ENCODE measurements at regions not wholly inside any gene's neighbourhood (a gene's known extent, or its start where the extent isn't known, plus 50 kb on each side); places are given as distances from the start of the nearest gene placed in this dataset.

DNA sequence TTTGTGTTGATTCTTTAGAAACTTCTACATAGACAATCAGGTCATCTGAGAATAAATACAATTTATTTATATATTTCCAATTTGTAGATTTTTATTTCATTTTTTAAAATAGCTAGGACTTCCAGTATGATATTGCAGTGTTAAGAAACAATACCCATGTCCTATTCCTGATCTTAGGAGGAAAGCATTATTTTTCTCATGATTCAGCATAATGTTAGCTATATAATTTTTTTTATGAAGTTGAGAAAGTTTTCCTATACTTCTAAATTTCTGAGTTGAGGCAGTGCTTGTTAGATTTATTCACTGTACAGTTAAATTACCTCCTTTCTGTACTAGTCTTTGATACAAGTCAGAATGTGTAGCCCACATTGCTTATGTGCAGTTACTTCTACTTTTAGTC lies 595.7 kb upstream of the HS6ST1 start:
- Histone ChIP-seq H3K27me3 (ENCODE audit: insufficient read depth, poor library complexity, severe bottlenecking) (no peaks in the 10 kb centered on the region), H3K4me1 (ENCODE audit: insufficient read depth, poor library complexity, severe bottlenecking) (no peaks in the 10 kb centered on the region), H3K27ac (ENCODE audit: poor library complexity, severe bottlenecking) (no peak overlapping the region), H3K4me3 (ENCODE audit: severe bottlenecking) (no peak overlapping the region), H3K36me3 (ENCODE audit: low read depth) (no peaks in the 10 kb centered on the region), H3K9me3 (ENCODE audit: severe bottlenecking) (peaks cover 2% of the 10 kb centered on the region)
- TF ChIP-seq, protein P1, sequence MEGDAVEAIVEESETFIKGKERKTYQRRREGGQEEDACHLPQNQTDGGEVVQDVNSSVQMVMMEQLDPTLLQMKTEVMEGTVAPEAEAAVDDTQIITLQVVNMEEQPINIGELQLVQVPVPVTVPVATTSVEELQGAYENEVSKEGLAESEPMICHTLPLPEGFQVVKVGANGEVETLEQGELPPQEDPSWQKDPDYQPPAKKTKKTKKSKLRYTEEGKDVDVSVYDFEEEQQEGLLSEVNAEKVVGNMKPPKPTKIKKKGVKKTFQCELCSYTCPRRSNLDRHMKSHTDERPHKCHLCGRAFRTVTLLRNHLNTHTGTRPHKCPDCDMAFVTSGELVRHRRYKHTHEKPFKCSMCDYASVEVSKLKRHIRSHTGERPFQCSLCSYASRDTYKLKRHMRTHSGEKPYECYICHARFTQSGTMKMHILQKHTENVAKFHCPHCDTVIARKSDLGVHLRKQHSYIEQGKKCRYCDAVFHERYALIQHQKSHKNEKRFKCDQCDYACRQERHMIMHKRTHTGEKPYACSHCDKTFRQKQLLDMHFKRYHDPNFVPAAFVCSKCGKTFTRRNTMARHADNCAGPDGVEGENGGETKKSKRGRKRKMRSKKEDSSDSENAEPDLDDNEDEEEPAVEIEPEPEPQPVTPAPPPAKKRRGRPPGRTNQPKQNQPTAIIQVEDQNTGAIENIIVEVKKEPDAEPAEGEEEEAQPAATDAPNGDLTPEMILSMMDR (IDR thresholded peaks at IDR 0.05; ENCODE audit: poor library complexity, severe bottlenecking), result no peak
- no peak for DNase-seq (ENCODE audit: low spot score)
- ATAC-seq (ENCODE audit: low read depth), result no peak

DNA sequence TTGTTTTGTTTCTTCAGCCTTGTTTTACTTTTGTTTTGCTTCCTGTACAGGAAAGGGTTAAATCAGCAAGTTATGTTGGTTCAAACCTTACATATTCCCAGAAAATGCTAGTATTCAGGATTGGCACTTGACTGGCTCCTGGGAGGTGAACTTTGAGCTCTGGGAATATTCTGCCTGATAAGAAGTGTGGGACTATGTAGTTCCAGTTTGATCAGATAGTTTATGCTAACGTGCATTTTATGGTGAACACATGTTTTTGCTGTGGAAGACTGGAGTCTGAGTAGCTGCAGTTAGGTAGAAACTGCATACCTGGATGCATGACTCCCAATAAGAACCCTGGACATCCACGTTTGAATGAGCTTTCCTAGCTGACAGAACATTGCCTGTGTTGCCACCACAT lies 603.1 kb upstream of the HS6ST1 start:
- no peaks in the 10 kb centered on the region for H3K27me3 ChIP-seq (ENCODE audit: insufficient read depth, poor library complexity, severe bottlenecking)
- TF ChIP-seq, protein P1 (IDR thresholded peaks at IDR 0.05; ENCODE audit: poor library complexity, severe bottlenecking), result no peak
- H3K4me3 ChIP-seq (ENCODE audit: severe bottlenecking), result no peak overlapping the region
- no peak overlapping the region for H3K27ac ChIP-seq (ENCODE audit: poor library complexity, severe bottlenecking)
- no peaks in the 10 kb centered on the region for H3K4me1 ChIP-seq (ENCODE audit: insufficient read depth, poor library complexity, severe bottlenecking)
- H3K36me3 ChIP-seq (ENCODE audit: low read depth), result no peaks in the 10 kb centered on the region
- H3K9me3 ChIP-seq (ENCODE audit: severe bottlenecking), result peaks cover 2% of the 10 kb centered on the region
- no peak for DNase-seq (ENCODE audit: low spot score)
- no peak for ATAC-seq (ENCODE audit: low read depth)

DNA sequence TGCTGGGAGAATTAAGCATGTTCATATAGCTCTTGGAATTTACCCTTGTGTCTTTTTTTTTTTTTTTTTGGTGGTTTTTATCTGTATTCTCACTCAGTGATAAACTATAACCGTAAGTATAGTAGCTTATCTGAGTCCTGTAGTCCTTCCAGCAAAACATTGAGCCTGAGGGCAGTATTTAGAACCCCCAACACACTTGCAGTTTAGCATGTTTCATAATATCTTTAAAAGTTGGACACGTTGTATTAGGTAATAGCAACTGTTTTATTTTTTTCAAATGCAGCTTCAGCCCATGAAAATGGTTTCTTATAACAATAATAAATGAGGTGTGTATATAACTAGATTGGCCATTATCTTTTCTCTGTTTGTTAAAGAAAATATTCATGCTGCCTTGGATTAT lies 603.5 kb upstream of the HS6ST1 start:
- no peak for DNase-seq (ENCODE audit: low spot score)
- Histone ChIP-seq H3K36me3 (ENCODE audit: low read depth) (no peaks in the 10 kb centered on the region), H3K4me1 (ENCODE audit: insufficient read depth, poor library complexity, severe bottlenecking) (no peaks in the 10 kb centered on the region), H3K9me3 (ENCODE audit: severe bottlenecking) (no peaks in the 10 kb centered on the region), H3K4me3 (ENCODE audit: severe bottlenecking) (no peak overlapping the region), H3K27ac (ENCODE audit: poor library complexity, severe bottlenecking) (no peak overlapping the region), H3K27me3 (ENCODE audit: insufficient read depth, poor library complexity, severe bottlenecking) (no peaks in the 10 kb centered on the region)
- TF ChIP-seq, protein P1 (IDR thresholded peaks at IDR 0.05; ENCODE audit: poor library complexity, severe bottlenecking), result no peak
- ATAC-seq (ENCODE audit: low read depth), result no peak

DNA sequence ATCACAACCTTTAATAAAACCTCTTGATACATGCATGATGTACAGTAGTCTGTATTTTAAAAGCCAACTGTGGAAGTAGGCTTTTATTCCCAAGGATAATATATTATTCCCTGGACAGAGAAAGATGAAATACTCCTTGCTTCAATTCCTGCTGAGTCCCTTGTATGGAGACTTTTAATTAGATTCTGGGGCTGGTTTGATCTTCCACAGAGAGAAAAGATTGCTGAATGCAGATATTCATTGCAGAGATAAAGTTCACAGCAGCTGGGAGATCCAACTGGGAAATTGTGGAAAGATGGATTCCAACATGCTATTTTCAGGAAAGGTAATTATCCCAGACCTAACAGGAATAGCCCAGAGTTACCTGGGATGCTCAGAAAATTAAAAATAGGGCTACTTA lies 607.0 kb upstream of the HS6ST1 start:
- H3K4me3 ChIP-seq (ENCODE audit: severe bottlenecking), result no peak overlapping the region
- no peaks in the 10 kb centered on the region for H3K27me3 ChIP-seq (ENCODE audit: insufficient read depth, poor library complexity, severe bottlenecking)
- DNase-seq (ENCODE audit: low spot score) (no peak), ATAC-seq (ENCODE audit: low read depth) (no peak)
- H3K4me1 ChIP-seq (ENCODE audit: insufficient read depth, poor library complexity, severe bottlenecking), result no peaks in the 10 kb centered on the region
- no peak overlapping the region for H3K27ac ChIP-seq (ENCODE audit: poor library complexity, severe bottlenecking)
- no peaks in the 10 kb centered on the region for H3K36me3 ChIP-seq (ENCODE audit: low read depth)
- no peaks in the 10 kb centered on the region for H3K9me3 ChIP-seq (ENCODE audit: severe bottlenecking)
- TF ChIP-seq, protein P1 (IDR thresholded peaks at IDR 0.05; ENCODE audit: poor library complexity, severe bottlenecking), result no peak

DNA sequence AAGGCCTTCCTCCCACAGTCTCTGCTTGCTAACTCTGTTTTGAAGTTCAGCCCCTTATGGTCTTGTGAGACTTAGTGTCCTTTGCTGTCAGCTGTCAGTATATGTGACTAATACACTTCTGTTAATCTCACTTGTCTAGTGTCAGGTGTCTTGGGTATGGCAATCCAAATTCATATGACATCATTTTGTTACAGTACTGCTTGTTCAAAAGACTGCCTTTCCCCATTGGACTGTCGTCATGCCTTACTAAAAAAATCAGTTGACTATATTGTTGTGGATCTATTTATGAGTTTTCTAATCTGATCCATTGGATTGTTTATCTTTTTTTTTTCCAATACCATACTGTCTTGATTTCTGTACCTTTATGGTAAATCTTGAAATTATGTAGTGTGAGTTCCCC lies 611.4 kb upstream of the HS6ST1 start:
- no peaks in the 10 kb centered on the region for H3K36me3 ChIP-seq (ENCODE audit: low read depth)
- H3K4me1 ChIP-seq (ENCODE audit: insufficient read depth, poor library complexity, severe bottlenecking), result no peaks in the 10 kb centered on the region
- H3K27me3 ChIP-seq (ENCODE audit: insufficient read depth, poor library complexity, severe bottlenecking), result peaks cover 5% of the 10 kb centered on the region
- H3K4me3 ChIP-seq (ENCODE audit: severe bottlenecking), result no peak overlapping the region
- TF ChIP-seq, protein P1 (IDR thresholded peaks at IDR 0.05; ENCODE audit: poor library complexity, severe bottlenecking), result no peak
- H3K9me3 ChIP-seq (ENCODE audit: severe bottlenecking), result no peaks in the 10 kb centered on the region
- H3K27ac ChIP-seq (ENCODE audit: poor library complexity, severe bottlenecking), result no peak overlapping the region
- DNase-seq (ENCODE audit: low spot score), result no peak
- no peak for ATAC-seq (ENCODE audit: low read depth)
